GM18909 (cell line): ENCODE measurements at regions not wholly inside any gene's neighbourhood (a gene's known extent, or its start where the extent isn't known, plus 50 kb on each side); places are given as distances from the start of the nearest gene placed in this dataset.
"Not testable (repeated sequence)": the region's sequence is repeated elsewhere in the genome, so short reads cannot be mapped to it uniquely, and the experiment has no call there.

Source experiments
- ATAC-seq: cut with Tn5 transposase; IDR thresholded peaks from one replicate; pipeline ENCODE4 v1.9.1; 2021; ENCODE audit warnings: mild to moderate bottlenecking; ENCODE audit not compliant: unreplicated experiment, poor library complexity

GRCh38 chr2:58612973-58613372 is 371.8 kb upstream of the FANCL start:
- no peak for ATAC-seq

- no peak for ATAC-seq
These were observed 368.2 kb upstream of the FANCL start for GRCh38 chr2:58609326-58609725.

GRCh38 chr2:58608146-58608545 is 367.0 kb upstream of the FANCL start:
- no peak for ATAC-seq

- no peak for ATAC-seq
These were observed 366.3 kb upstream of the FANCL start for GRCh38 chr2:58607448-58607847.

GRCh38 chr2:58606799-58607198 is 365.7 kb upstream of the FANCL start:
- ATAC-seq = no peak

GRCh38 chr2:58604096-58604495 is 363.0 kb upstream of the FANCL start:
- ATAC-seq = no peak

GRCh38 chr2:58601017-58601416 is 359.9 kb upstream of the FANCL start:
- ATAC-seq = no peak

- ATAC-seq = no peak
These were observed 357.0 kb upstream of the FANCL start for GRCh38 chr2:58598171-58598570.

- ATAC-seq = no peak
These were observed 354.6 kb upstream of the FANCL start for GRCh38 chr2:58595714-58596113.

- ATAC-seq = no peak
These were observed 353.6 kb upstream of the FANCL start for GRCh38 chr2:58594762-58595161.

GRCh38 chr2:58594175-58594574 is 353.1 kb upstream of the FANCL start:
- ATAC-seq = no peak

GRCh38 chr2:58586178-58586577 is 345.1 kb upstream of the FANCL start:
- ATAC-seq = not testable (repeated sequence)

- no peak for ATAC-seq
These were observed 344.1 kb upstream of the FANCL start for GRCh38 chr2:58585233-58585632.

GRCh38 chr2:58584606-58585118 is 343.5 kb upstream of the FANCL start:
- ATAC-seq = no peak

GRCh38 chr2:58578276-58578675 is 337.2 kb upstream of the FANCL start:
- ATAC-seq = no peak

GRCh38 chr2:58574873-58575272 is 333.7 kb upstream of the FANCL start:
- ATAC-seq = no peak

- no peak for ATAC-seq
These were observed 331.6 kb upstream of the FANCL start for GRCh38 chr2:58572731-58573130.

- peak; percentile 94 for ATAC-seq
These were observed 330.2 kb upstream of the FANCL start for GRCh38 chr2:58571181-58571852.

- no peak for ATAC-seq
These were observed 328.5 kb upstream of the FANCL start for GRCh38 chr2:58569475-58570185.

GRCh38 chr2:58568901-58569300 is 327.8 kb upstream of the FANCL start:
- ATAC-seq = no peak

GRCh38 chr2:58562276-58562675 is 321.2 kb upstream of the FANCL start:
- no peak for ATAC-seq

- ATAC-seq = no peak
These were observed 319.4 kb upstream of the FANCL start for GRCh38 chr2:58560531-58560930.
